HEK293T (cell line): ENCODE measurements at regions not wholly inside any gene's neighbourhood (a gene's known extent, or its start where the extent isn't known, plus 50 kb on each side); places are given as distances from the start of the nearest gene placed in this dataset.
"Not testable (repeated sequence)": the region's sequence is repeated elsewhere in the genome, so short reads cannot be mapped to it uniquely, and the experiment has no call there.

Source experiments
- BHLHE40 ChIP-seq: fragments of 450-650 bp; IDR thresholded peaks from 2 replicates; pipeline ENCODE4 v1.6.1; 2016; ENCODE audit warnings: mild to moderate bottlenecking, moderate library complexity, borderline replicate concordance
- SP1 ChIP-seq: fragments of 450-650 bp; IDR thresholded peaks from 2 replicates; pipeline ENCODE4 v1.6.1; 2017

- not testable (repeated sequence) for TF ChIP-seq SP1, BHLHE40
Observed at GRCh38 chr2:87567093-87567492, 180.8 kb upstream of the PLGLB2 start.
